Prostate gland (tissue), 2 donors: ENCODE measurements at regions not wholly inside any gene's neighbourhood (a gene's known extent, or its start where the extent isn't known, plus 50 kb on each side); places are given as distances from the start of the nearest gene placed in this dataset.

Experiments
- DNase-seq: peaks from one replicate; pipeline ENCODE4 v3.0.0-alpha.2; 2019; ENCODE audit warnings: low spot score
- H3K27ac ChIP-seq, 2 donors: fragments of 200-600 bp; sonication (generic); 2 replicates each; pipeline ENCODE4 v1.5.1; 2017 to 2019
- H3K27me3 ChIP-seq: fragments of 200-600 bp; sonication (generic); replicated peaks from 2 replicates; pipeline ENCODE4 v1.5.1; 2019; ENCODE audit not compliant: insufficient read depth
- H3K36me3 ChIP-seq, 2 donors: fragments of 200-600 bp; sonication (generic); 1 replicate in 1 of 2; 2 replicates in 1 of 2; pipeline versions ENCODE4 v1.5.1 to v1.8.1; 2017 to 2019
- H3K4me1 ChIP-seq: fragments of 200-600 bp; sonication (generic); replicated peaks from 2 replicates; pipeline ENCODE4 v1.5.1; 2019
- H3K4me3 ChIP-seq, 2 donors: fragments of 200-600 bp; sonication (generic); 2 replicates each; pipeline ENCODE4 v1.5.1; 2017 to 2019
- H3K9me3 ChIP-seq: fragments of 200-600 bp; sonication (generic); 2 replicates; pipeline ENCODE4 v1.5.1; 2017
- CTCF ChIP-seq, 4 experiments: fragments of 200-600 bp in 2 of 4; fragments of 450-650 bp in 2 of 4; sonication (generic) in 2 of 4; IDR thresholded peaks; 1 replicate in 3 of 4; 2 replicates in 1 of 4; pipeline ENCODE4 v1.5.1; 2016 to 2019; ENCODE audit warnings: antibody characterized with exemption in 4 of 4, mild to moderate bottlenecking in 2 of 4, moderate library complexity in 2 of 4
- POLR2A ChIP-seq: fragments of 450-650 bp; IDR thresholded peaks from one replicate; pipeline ENCODE4 v1.6.1; 2016; ENCODE audit warnings: antibody characterized with exemption, mild to moderate bottlenecking
- POLR2AphosphoS5 ChIP-seq: sonication (generic); formaldehyde crosslinking; IDR thresholded peaks from one replicate; pipeline ENCODE4 v1.6.1; 2017; ENCODE audit warnings: antibody characterized with exemption
- WGBS: methylation state at CpG from one replicate; pipeline ENCODE4 v1.1.5; 2018; 5-methylcytosine and 5-hydroxymethylcytosine counted together
- intact Hi-C: fragments of 100-400 bp; cut with DNase I; formaldehyde crosslinking; loops from one replicate; pipeline ENCODE4 v1.14.2; 2022

GRCh38 chr2:9755008-9755407 lies 88.3 kb upstream of the TAF1B start:
- Histone ChIP-seq H3K27me3 (no peaks in the 10 kb centered on the region), H3K36me3 (no peaks in the 10 kb centered on the region), H3K9me3 (no peaks in the 10 kb centered on the region), H3K4me1 (peaks cover 6% of the 10 kb centered on the region), H3K4me3 (no peak overlapping the region), H3K27ac (no peak overlapping the region)
- no peak for TF ChIP-seq POLR2AphosphoS5
- TF ChIP-seq CTCF (IDR thresholded peaks at IDR 0.05): no peak
- TF ChIP-seq POLR2A: no peak
- intact Hi-C loops: no loop called here
- WGBS: 87% methylated on average over 11 of the region's 11 CpGs
- DNase-seq: no peak

- Histone ChIP-seq H3K27ac (no peak overlapping the region), H3K4me1 (peaks cover 6% of the 10 kb centered on the region), H3K36me3 (no peaks in the 10 kb centered on the region), H3K27me3 (no peaks in the 10 kb centered on the region), H3K9me3 (no peaks in the 10 kb centered on the region), H3K4me3 (no peak overlapping the region)
- no peak for TF ChIP-seq CTCF (IDR thresholded peaks at IDR 0.05)
- TF ChIP-seq POLR2A: no peak
- TF ChIP-seq POLR2AphosphoS5: no peak
- intact Hi-C loops: no loop called here
- 96% methylated on average over 12 of the region's 12 CpGs for WGBS
- DNase-seq: no peak
Measured at GRCh38 chr2:9755638-9756037, 87.6 kb upstream of the TAF1B start.

- no peak for DNase-seq
- 72% methylated on average over 8 of the region's 11 CpGs for whole genome bisulfite sequencing
- no peak for TF ChIP-seq POLR2A
- TF ChIP-seq POLR2AphosphoS5: no peak
- TF ChIP-seq CTCF (IDR thresholded peaks at IDR 0.05): no peak
- no peak overlapping the region for H3K27ac ChIP-seq
- H3K4me1 ChIP-seq: peaks cover 6% of the 10 kb centered on the region
- H3K9me3 ChIP-seq: no peaks in the 10 kb centered on the region
- intact Hi-C loops: no loop called here
- no peaks in the 10 kb centered on the region for H3K36me3 ChIP-seq
- H3K27me3 ChIP-seq: no peaks in the 10 kb centered on the region
- no peak overlapping the region for H3K4me3 ChIP-seq
Measured at GRCh38 chr2:9756692-9757250, 86.5 kb upstream of the TAF1B start.

- Histone ChIP-seq H3K4me3 (peak overlapping the region; percentile 9 to 10), H3K27me3 (no peaks in the 10 kb centered on the region), H3K4me1 (peaks cover 6% of the 10 kb centered on the region), H3K36me3 (no peaks in the 10 kb centered on the region), H3K27ac (peak overlapping the region in 1 of 2 donors; percentile 12), H3K9me3 (no peaks in the 10 kb centered on the region)
- DNase-seq: no peak
- 9% methylated on average over 27 of the region's 27 CpGs for whole genome bisulfite sequencing
- intact Hi-C loops: no loop called here
- TF ChIP-seq POLR2A (peak; percentile 24), CTCF (IDR thresholded peaks at IDR 0.05) (no peak), POLR2AphosphoS5 (no peak)
Measured at GRCh38 chr2:9757501-9758264, 85.6 kb upstream of the TAF1B start.

- no peak for DNase-seq
- no peaks in the 10 kb centered on the region for H3K9me3 ChIP-seq
- no peak overlapping the region for H3K27ac ChIP-seq
- no peaks in the 10 kb centered on the region for H3K27me3 ChIP-seq
- peaks cover 3% of the 10 kb centered on the region for H3K4me1 ChIP-seq
- H3K4me3 ChIP-seq: no peak overlapping the region
- TF ChIP-seq POLR2AphosphoS5 (peak; percentile 24), CTCF (IDR thresholded peaks at IDR 0.05) (peak in 1 of 4 experiments; percentile 32), POLR2A (no peak)
- intact Hi-C loops: no loop called here
- no peaks in the 10 kb centered on the region for H3K36me3 ChIP-seq
- 34% methylated on average over 5 of the region's 5 CpGs for WGBS
Measured at GRCh38 chr2:9758741-9759140, 84.5 kb upstream of the TAF1B start.
